Brain pericyte (primary cell): ENCODE measurements at regions not wholly inside any gene's neighbourhood (a gene's known extent, or its start where the extent isn't known, plus 50 kb on each side); places are given as distances from the start of the nearest gene placed in this dataset.
"Not testable (repeated sequence)": the region's sequence is repeated elsewhere in the genome, so short reads cannot be mapped to it uniquely, and the experiment has no call there.

Experiments used
- DNase-seq: peaks from one replicate; pipeline ENCODE4 v3.0.0-alpha.2; 2012; ENCODE audit warnings: low read depth, low spot score

DNA sequence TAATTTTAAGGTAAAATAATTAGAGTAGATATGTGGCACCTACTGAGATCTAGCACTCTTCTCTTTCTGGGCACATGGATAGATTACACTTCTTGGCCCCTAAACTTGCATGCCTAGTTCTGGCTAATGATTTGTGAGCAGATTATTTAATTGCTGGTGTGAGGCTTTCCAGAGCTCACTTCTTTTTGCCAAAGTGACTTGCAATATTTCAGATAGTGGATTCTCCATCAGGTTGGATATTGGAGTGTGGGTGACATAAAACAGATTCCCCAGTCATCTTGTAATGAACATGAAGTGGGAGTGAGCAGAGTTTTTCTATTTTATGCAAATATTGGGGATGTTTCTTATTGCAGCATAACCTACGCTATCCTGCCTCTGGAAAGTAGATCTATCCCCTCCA lies 247.9 kb downstream of the KLF5 start:
- no peak for DNase-seq

DNA sequence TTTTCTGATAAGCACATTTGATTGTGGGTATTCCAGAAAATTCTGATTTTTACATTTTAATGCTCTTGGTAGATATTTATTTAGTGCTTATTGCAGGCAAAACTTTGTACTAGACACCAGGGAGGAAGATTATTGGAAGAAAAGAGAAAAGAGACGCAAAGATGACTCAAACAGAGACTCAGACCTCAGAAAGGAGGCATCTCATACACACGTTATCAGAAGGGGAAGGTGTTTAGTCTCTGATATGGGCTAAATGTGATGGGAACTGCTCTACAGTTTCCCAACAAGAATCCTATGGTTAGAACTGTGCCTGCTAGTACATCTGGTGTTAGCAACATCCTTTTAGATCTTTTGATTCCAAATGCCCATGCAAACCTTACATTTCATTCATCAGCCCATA lies 245.6 kb downstream of the KLF5 start:
- DNase-seq: no peak

DNA sequence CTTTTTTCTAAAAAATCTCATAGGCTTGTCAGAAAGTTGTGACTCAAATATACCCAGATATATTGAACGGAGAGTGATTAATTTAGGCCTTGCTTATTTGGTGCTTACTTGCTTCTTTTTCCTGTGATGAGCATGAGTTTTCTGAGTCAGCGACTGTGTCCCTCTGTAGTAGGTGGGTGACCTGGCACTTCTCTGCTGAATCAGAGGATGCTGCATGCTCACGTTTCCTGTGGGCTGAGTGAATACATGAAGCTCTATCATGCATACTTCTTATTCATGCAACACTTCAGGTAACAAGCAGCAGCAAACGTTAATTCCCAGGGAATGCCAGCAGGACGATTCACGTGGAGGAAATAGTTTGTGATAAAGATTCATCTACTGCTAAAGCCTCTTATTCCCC lies 245.0 kb downstream of the KLF5 start:
- no peak for DNase-seq

DNA sequence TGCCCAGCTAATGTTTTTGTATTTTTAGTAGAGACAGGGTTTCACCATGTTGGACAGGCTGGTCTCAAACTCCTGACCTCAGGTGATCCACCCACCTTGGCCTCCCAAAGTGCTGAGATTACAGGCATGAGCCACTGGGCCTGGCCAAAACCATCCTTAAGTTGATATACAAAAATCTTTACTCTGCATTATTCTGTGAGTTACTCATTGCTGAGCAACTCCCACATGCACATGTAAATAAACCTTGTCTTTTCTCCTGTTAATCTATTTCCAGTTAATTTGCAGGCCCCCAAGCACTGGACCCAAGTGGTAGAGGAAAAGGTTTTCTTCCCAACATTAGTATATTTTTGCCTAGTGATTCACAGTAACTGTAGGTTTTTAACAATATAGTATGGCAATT lies 242.8 kb downstream of the KLF5 start:
- not testable (repeated sequence) for DNase-seq

DNA sequence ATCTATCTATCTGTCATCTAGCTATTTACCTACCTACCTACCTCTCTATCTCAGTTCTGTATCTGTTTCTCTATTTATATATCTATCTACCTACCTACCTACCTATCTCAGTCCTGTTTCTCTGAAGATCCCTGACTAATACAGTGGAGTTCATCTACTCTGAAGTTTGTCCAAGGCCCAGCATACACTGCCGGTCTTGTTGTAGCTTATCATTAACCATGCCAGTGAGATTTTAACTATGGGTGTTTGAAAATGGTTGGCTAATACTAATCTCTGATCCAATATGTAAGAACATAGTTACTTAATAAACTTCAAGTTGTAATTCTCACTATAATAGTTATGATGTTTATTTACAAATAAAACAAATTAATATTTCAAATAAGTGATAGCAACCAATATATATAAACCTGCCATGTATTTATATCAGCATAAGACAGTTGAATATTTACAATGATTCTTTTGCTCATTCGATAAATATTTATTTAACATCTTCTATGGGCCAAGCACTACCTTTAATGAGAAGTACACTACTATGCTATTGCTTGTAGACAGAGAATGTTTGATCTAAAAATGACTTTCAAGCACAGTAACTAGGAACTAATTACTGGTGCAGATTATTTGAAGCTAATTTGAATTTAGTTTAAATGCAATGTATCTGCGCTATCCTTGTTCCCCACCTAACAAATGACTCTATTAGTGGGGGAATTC lies 242.1 kb downstream of the KLF5 start:
- no peak for DNase-seq

DNA sequence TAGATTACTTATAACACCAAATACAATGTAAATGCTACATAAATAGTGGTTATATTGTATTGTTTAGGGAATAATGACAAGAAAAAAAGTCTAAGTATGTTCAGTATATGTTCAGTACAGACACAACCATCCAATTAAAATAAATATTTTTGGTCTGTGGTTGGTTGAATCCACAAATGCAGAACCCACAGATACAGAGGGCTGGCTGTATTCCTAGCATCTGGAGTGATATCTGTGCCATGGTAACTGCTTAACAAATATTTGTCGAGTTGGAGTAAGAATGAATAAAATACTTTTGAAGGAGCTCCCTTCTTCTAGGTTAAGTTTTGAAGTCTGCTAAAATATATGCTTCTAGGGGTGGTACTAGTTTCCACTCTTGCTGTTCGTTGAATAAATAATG lies 241.0 kb downstream of the KLF5 start:
- DNase-seq: no peak

DNA sequence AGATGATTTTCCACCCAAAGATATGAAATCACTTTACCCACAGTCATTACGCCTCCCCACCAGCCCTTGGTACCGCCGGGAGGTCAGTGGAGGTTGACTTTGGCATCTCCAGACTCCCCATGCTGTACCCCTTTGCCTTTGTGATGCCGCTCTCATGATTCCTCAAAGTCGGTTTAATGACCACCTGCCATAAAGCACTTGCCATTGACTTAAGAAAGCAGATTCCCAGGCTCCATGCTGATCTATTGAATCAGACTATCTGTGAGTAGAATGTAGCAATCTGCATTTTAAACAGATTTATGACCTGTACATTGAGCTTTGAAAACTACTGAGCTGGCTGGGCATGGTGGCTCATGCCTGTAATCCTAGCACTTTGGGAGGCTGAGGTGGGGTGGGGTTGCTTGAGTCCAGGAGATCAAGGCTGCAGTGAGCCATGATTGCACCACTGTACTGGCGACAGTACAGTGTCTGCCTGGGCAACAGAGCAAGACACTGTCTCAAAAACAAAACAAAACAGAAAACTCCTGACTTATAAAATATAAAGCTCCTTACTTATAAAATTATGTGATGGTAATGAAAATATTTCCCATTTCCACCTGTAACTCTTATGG lies 235.2 kb downstream of the KLF5 start:
- no peak for DNase-seq

DNA sequence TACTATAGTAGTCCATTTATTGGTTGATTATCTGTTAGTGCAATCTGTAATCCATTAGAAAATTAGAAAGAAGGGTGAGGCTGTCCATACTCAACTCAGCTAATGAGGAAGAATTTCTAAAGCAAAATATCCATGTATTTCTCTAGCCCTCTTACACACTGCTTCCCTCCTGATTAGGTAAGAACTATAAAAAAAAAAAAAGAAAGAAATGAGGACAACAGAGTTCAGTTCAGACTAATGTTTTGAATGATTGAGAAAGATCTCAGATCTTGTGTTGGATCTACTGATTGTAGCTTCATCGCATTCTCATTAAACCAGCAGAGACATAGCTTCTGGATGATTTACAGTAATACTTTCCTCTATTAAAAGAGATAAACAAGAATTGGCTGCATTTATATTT lies 233.3 kb downstream of the KLF5 start:
- DNase-seq: no peak

DNA sequence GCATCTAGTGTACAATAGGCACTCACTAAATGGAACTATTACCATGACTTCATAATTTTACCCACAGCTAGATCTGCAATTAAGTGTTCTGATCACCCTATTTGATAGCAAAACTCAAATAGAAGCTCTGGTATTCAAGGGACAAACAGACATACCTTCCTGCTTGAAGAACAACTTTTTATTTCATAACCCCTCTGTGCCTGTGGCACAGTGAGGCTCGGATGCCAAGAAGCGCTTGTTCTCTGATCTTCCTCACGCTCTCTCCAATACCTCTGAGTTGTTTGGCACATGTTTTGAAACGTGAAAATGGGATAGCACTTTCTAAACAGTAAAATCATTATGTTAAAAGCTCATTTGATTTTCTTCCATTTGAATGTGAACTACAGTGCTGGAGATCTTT lies 232.0 kb downstream of the KLF5 start:
- no peak for DNase-seq

DNA sequence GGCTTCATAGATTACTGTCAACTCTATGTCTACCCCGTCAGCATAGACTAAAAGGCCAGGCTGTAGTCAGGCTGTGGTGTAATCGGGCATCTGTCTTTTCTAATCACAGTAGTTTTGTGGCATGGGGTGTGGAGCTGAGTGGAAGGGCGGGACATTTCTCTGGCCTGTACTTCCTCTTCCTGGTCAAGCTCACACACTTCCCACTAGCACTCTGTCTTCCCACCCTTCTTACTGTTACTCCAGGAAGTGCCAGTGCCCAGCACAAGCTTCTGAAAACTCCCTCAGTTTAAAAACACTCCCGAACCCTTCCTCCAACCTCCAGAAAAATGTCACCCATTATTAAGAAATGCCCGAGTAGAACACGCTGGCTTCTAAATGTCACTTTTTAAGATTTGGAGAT lies 229.8 kb downstream of the KLF5 start:
- DNase-seq: no peak

DNA sequence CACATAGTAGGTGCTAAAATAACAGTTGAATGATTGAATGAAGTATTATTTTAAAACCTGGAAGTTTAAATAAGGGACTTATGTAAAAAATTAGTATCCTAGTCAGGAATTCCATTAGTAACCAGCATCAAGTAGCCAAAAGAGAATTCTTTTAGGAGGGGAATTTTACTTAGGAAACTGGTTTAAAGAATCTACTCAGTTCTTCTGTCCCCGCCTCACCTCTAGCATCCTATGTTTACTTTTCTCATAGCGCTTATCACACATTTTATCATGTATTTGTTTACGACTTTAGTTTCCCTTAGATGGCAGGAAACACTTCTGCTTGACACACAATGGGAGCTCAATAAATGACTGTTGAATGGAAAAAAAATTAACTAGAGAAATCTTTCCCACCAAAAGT lies 229.0 kb downstream of the KLF5 start:
- no peak for DNase-seq

DNA sequence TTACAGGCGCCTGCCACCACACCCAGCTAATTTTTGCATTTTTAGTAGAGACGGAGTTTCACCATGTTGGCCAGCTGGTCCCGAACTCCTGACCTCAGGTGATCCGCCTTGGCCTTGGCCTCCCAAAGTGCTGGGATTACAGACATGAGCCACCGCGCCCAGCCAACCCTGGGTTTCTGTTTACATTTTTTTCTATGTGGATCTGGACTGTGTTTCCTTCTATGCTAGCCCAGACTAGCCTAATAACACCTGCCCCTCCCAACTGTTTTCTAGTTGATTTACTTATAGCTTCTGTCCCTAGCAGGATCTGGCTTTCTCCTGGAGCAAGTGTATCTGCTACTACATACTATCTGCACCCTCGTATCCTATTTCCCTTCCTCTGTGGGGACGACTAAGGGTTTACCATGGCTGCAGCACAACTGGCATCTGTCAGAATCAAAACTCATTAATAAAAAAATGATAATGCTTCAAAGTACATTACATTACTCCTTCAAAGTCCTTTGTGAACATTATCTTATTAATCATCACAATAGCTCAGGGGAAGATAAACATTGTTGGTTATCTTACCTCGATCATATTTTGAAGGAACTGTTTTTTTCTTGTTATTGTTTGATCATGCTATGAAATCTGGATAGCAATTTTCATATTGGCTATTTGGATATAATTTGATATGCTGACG lies 228.3 kb downstream of the KLF5 start:
- DNase-seq: no peak

DNA sequence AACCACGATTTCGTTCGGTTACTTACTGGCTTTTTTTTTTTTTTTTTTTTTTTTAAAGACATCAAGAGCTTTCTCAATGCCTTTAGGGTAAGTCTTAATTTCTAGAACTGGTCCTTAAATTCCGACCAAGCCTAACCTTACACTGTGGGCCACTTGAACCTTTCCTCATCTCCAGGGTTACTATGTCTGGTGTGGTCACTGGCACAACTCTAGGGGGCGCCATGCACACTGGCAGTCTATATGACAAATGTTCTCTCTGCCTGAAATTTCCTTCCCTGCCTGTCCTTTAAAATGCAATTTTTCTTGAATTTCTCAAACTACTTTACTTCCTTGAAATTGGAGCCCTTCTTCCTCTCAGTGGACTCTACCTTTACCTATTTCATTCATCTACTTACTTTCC lies 227.4 kb downstream of the KLF5 start:
- no peak for DNase-seq

DNA sequence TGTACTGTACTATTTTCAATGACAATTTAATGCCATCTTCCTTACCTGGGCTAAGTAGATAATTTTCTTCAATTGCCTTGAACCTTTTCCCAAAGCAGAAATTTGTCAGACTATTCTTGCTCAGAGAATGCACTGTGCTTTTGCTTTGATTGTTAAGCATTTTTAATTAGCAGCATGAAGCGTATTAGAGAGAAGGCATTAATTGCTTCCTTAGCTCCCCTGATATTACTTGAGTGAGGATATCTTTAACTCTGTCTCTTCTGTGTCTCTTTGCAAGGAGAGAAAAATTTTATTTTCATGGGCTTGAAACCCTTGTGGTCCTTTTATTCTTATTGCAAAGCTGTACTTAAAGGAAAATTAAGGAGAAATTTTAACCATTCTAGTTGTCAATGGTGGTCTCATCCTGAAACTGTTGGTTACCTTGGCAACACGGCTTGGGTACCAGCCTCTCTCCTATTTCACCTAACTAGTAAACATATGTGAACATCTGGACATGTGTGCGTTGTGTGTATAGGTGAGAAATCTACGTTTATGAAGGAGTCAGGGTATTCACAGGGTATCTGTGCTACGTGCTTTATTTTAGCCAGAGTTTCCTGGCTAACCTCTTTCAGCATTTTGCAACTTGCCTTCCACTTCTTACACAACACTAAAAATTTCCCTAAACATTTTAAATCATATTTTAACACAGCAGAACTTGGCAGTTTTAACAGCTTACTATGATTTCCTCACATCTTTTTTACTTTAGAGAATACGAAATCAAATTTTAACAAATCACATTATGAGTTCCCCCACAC lies 225.5 kb downstream of the KLF5 start:
- no peak for DNase-seq

DNA sequence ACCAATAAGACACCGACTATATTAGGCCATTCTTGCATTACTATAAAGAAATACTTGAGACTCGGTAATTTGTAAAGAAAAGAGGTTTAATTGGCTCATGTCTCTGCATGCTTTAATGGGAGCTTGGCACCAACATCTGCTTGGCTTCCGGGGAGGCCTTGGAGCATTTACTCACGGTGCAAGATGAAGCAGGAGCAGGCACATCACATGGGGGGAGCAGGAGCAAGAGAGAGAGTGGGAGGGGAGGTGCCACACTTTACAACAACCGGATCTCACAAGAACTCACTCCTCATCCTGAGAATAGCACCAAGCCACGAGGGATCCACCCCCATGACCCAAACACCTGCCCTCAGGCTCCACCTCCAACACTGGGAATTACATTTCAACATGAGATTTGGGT lies 224.8 kb downstream of the KLF5 start:
- DNase-seq: no peak

DNA sequence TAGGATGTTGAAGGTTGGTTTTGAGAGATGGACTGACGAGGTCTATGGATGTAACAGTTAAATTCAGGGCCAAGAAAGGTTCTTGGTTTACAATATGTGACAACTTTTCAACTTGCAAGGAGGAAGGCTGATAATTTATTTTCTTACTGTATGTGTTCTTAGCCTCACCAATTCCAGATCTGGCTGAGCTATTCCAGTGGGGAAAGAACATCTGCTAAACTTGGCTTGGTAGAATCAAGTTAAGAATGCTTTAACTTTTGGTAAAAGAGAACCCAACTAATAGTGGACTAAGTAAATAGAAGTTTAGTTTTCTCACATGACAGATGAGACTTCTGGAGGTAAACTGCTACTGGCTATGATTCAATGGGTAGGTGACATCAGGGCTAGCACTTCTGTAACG lies 222.9 kb downstream of the KLF5 start:
- no peak for DNase-seq

DNA sequence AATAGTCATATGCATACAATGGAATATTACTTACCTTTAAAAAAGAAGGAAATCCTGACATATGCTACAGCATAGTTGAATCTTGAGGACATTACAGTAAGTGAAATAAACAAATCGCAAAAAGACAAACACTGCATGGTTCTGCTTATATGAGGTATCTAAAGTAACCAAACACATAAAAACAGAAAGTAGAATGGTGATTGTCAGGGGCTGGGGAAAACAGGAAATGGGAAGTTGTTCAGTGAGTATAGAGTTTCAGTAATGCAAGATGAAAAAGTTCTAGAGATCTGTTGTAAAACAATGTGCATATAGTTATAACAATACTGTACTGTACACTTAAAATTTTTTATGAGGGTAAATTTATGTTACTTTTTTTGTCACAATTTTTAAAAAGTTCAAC lies 219.4 kb downstream of the KLF5 start:
- no peak for DNase-seq

DNA sequence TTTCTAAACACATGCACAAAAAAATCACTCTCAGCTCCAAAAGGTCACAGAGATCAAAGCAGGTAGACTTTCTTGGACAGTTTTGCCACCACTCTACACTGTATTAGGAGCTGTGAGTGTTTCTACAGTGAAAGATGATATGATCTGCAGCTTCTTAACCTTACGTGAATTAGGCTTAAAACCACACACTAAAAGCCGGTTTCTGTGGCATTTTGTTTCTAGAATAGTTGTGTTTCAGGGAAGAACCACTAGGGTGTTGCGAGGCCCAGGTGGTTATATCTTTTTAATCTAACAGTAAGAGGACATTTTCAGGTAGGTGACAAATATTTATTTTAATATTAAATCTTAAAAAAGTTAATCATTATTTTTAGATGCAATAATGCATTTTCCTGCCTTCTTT lies 216.4 kb downstream of the KLF5 start:
- DNase-seq: no peak

DNA sequence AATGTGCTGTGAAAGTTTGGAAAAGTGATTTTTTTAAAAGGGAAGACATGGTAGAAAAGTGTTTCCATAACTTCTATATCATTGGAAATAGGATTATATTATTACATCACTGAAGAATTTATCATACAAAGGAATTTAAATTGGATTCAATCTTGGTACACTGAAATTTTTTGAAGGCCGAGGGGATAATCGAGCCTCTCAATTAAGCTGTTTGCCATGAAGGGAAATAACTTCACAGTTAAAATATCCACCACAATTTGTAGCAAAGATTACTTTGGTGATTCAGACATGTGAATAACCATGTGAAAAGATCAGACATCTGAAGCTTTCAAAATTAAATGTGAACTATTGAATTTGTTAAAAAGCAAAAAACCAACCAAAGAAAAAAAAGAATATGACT lies 215.3 kb downstream of the KLF5 start:
- DNase-seq: no peak

DNA sequence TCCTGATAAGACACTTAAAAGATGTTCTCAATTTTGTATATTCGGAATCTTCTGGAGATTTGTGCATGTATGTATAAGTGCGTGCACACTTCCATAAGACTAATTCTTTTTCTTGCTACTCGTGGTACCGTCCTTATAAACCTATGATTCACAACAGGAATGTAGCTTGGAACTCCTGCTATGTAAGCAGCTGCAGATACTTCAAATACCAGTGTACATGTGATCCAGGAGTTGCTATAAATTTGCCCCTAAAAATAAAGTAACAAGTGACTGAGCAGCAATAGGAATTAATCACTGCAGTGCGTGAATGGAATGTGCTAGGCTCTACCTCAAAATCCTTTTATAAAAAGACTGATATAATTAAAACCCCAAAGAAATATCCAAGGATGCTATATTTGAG lies 214.9 kb downstream of the KLF5 start:
- DNase-seq: no peak

DNA sequence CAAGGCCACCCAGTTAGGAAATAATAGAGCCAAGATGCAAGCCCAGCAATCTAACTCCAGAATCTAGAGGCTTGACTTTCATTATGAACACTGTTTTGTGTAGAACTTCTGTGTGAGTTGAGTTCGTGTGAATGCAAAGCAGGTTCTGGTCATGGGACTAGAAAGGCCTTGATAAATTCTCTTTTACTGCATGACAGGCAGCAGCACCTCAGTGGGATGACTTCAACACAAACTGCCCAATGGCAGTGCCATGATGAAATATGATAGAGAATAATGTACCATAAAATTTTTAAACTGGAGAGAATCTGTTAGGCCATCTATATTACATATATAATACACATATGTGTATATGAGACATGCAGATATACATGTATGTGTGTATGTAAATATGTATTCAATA lies 214.5 kb downstream of the KLF5 start:
- no peak for DNase-seq

DNA sequence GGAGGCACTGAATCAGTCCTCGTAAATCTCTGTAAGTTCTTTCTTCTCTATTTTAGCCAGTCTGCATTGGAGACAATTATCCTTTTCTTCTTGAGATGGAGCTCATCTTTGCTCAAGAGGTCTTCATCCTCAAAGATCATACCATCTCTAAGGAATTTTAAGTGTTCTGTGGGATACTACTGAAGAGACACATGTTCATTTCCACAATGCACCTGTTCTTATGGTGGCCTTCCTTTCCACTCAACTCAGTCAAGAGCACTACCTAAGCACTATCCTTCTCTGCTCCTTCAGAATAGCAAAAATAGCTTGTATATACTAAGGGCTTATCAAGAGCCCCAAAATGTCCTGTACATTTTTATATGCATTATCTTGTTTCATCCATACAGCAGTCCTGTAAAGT lies 214.0 kb downstream of the KLF5 start:
- DNase-seq: no peak

DNA sequence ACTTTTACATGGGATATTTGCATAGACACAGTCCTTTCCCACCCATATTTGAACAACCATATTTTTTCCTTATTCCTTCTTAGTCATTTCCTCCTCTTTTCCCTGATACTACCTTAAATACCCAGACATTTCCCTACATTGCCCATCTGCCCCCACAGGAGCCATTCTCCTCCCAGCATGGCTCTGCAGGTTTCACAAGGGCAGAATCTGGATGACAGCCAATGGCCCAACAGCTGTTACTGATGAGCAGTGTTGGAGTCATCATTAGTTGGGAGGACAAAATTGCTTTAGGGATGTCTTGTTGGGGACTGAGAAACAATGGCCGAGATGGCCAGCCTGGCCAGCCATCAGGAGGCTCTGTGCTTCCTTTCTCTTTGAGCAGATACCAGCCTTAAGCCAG lies 209.5 kb downstream of the KLF5 start:
- no peak for DNase-seq
